CD8-positive, alpha-beta memory T cell (primary cell): ENCODE measurements at regions not wholly inside any gene's neighbourhood (a gene's known extent, or its start where the extent isn't known, plus 50 kb on each side); places are given as distances from the start of the nearest gene placed in this dataset.

ENCODE experiments used
- CTCF ChIA-PET: fragments of 350-600 bp; sonication (Branson Sonifier 250); formaldehyde crosslinking; loops from one replicate; lab custom pipeline; 2021; ENCODE audit warnings: antibody characterized with exemption; lab: Charles Lee
- POLR2A ChIA-PET: fragments of 350-600 bp; sonication (Branson Sonifier 250); formaldehyde crosslinking; loops from one replicate; lab custom pipeline; 2021; ENCODE audit warnings: antibody characterized with exemption; lab: Charles Lee
- DNase-seq, 5 donors: peaks; one replicate each; pipeline versions ENCODE4 v3.0.0 to v3.0.0-alpha.2; 2020 to 2022; ENCODE audit warnings: mixed read lengths in 1 of 5
- H3K27ac ChIP-seq: one replicate; pipeline ENCODE4 v1.7.0; 2013; ENCODE audit warnings: low read depth, mild to moderate bottlenecking, low read length, moderate library complexity
- H3K27me3 ChIP-seq: 2 replicates; pipeline ENCODE4 v1.7.0; 2013; ENCODE audit warnings: low read length, mild to moderate bottlenecking; ENCODE audit not compliant: insufficient read depth, poor library complexity, severe bottlenecking
- H3K36me3 ChIP-seq: 2 replicates; pipeline ENCODE4 v1.7.0; 2013; ENCODE audit warnings: mild to moderate bottlenecking, low read length, moderate library complexity; ENCODE audit not compliant: insufficient read depth
- H3K4me1 ChIP-seq: 2 replicates; pipeline ENCODE4 v1.7.0; 2013; ENCODE audit warnings: mild to moderate bottlenecking, low read length, moderate library complexity; ENCODE audit not compliant: insufficient read depth
- H3K4me3 ChIP-seq: 2 replicates; pipeline ENCODE4 v1.7.0; 2013; ENCODE audit warnings: mild to moderate bottlenecking, low read length
- H3K9me3 ChIP-seq: 2 replicates; pipeline ENCODE4 v1.7.0; 2013; ENCODE audit warnings: mild to moderate bottlenecking, low read length
- H3K27ac Mint-ChIP-seq, 8 donors: one replicate each; pipeline ENCODE4 v1.8.0; 2020 to 2021; ENCODE audit warnings: mixed read lengths in 8 of 8, mild to moderate bottlenecking in 6 of 8, inconsistent platforms in 3 of 8, moderate library complexity in 3 of 8
- H3K27me3 Mint-ChIP-seq, 2 donors: one replicate each; pipeline ENCODE4 v1.8.0; 2020 to 2021; ENCODE audit warnings: mixed read lengths in 2 of 2, mild to moderate bottlenecking in 1 of 2, moderate library complexity in 1 of 2
- H3K36me3 Mint-ChIP-seq, 3 donors: one replicate each; pipeline ENCODE4 v1.8.0; 2020 to 2021; ENCODE audit warnings: mixed read lengths in 3 of 3, inconsistent platforms in 1 of 3, mild to moderate bottlenecking in 1 of 3
- H3K4me1 Mint-ChIP-seq, 3 donors: one replicate each; pipeline ENCODE4 v1.8.0; 2020 to 2021; ENCODE audit warnings: mixed read lengths in 3 of 3, inconsistent platforms in 1 of 3, mild to moderate bottlenecking in 1 of 3
- H3K4me3 Mint-ChIP-seq, 7 donors: one replicate each; pipeline ENCODE4 v1.8.0; 2020 to 2021; ENCODE audit warnings: mixed read lengths in 7 of 7, mild to moderate bottlenecking in 6 of 7, moderate library complexity in 4 of 7, inconsistent platforms in 2 of 7
- H3K9me3 Mint-ChIP-seq, 5 donors: one replicate each; pipeline ENCODE4 v1.8.0; 2020 to 2022; ENCODE audit warnings: mixed read lengths in 5 of 5, mild to moderate bottlenecking in 3 of 5, moderate library complexity in 2 of 5, inconsistent platforms in 1 of 5

DNA sequence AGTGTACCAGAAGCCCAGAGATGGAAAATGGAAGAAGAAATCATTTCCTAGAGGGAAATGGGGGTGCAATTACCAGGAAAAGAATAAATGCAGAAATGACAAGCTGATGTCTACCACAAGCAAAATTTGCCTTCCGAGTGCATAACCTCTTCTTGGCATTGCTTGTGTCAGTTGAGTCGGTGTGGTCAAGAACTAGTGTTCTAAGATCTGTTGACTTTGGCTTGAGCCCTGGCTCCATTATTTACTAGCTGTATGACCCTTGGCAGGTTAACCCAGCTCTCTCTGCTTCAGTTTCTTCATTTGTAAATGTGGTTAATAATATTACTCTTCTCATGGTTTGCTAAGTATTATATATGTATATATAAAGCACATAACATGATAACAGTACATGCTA, 273.0 kb upstream of the IRX5 start:
- ChIA-PET POLR2A (no interaction called here), CTCF (no interaction called here)
- H3K9me3 ChIP-seq, result no peaks in the 10 kb centered on the region
- Mint-ChIP-seq H3K27me3 (peaks cover 12 to 27% of the 10 kb centered on the region in 2 donors), H3K27ac (no peak overlapping the region), H3K4me3 (no peak overlapping the region), H3K9me3 (peaks cover 0 to 10% (median under 1%) of the 10 kb centered on the region in 5 donors), H3K36me3 (peaks cover 0 to 1% (median 0%) of the 10 kb centered on the region in 3 donors), H3K4me1 (peaks cover 0 to 9% (median 8%) of the 10 kb centered on the region in 3 donors)
- no peaks in the 10 kb centered on the region for H3K4me1 ChIP-seq
- no peaks in the 10 kb centered on the region for H3K27me3 ChIP-seq
- no peaks in the 10 kb centered on the region for H3K36me3 ChIP-seq
- H3K27ac ChIP-seq, result no peak overlapping the region
- H3K4me3 ChIP-seq, result no peak overlapping the region
- DNase-seq, result no peak

DNA sequence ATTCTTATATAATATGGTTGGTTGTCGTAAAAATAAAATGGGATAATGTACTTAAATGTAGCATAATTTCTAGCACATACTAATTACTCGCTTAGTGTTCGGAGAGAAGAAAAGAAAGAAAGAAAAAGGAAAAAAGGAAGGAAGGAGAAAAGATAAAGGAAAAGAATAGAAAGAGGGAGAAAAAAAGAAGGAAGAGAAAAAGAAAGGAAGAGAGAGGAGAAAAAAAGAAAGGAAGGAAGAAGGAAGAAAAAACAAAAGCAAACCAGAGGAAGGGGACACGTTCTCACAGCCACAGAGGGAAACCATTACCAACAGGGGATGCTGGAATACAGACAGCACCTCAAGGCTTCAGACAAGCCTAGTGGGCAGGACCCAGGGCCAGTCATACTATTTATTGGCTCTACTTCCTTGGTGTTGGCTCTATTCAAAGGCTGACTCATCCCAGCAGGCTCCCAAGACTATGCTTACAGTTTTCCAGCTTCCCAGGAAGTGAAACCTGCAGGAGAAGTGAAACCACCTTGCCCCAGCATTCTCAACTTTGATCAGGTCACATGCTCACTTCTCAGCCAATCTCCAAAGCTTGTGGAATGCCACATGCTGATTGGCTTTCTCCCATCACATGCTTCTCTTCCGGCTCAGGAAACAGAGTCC, 273.5 kb upstream of the IRX5 start:
- no peaks in the 10 kb centered on the region for H3K27me3 ChIP-seq
- ChIA-PET CTCF (no interaction called here), POLR2A (no interaction called here)
- H3K9me3 ChIP-seq, result no peaks in the 10 kb centered on the region
- H3K4me3 ChIP-seq, result no peak overlapping the region
- Mint-ChIP-seq H3K27ac (no peak overlapping the region), H3K9me3 (peaks cover 0 to 10% (median 0%) of the 10 kb centered on the region in 5 donors), H3K4me1 (peaks cover 0 to 9% (median 8%) of the 10 kb centered on the region in 3 donors), H3K4me3 (no peak overlapping the region), H3K36me3 (peaks cover 0 to 1% (median 0%) of the 10 kb centered on the region in 3 donors), H3K27me3 (peaks cover 12 to 27% of the 10 kb centered on the region in 2 donors)
- H3K4me1 ChIP-seq, result no peaks in the 10 kb centered on the region
- no peak for DNase-seq
- no peaks in the 10 kb centered on the region for H3K36me3 ChIP-seq
- H3K27ac ChIP-seq, result no peak overlapping the region

DNA sequence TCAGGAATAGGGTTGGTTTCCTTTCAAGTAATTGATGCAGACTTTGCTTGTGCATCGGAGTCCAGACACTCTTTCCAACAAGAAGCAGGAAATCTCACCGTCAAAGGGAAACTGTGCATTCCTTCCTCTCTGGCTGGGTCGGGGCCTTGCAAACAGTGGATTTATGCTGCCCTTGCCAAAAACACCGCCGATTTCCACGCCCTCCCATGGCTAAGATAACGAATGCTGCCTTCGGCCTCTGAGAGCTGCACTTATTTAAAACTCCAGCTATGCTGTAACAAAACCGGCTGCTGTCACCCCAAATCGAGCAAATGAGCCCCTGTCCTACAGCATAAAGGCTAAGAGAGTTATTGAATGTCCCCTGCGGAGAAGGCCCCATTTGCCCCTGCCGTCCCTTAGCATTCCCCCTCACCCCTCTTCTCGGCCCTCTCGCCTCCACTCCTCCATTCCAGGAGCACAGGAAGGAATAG, 275.5 kb upstream of the IRX5 start:
- Mint-ChIP-seq H3K36me3 (peaks cover 0 to 1% (median 0%) of the 10 kb centered on the region in 3 donors), H3K9me3 (peaks cover 0 to 8% (median 0%) of the 10 kb centered on the region in 5 donors), H3K27ac (no peak overlapping the region), H3K27me3 (peaks cover 8 to 27% of the 10 kb centered on the region in 2 donors), H3K4me1 (peaks cover 0 to 9% (median 8%) of the 10 kb centered on the region in 3 donors), H3K4me3 (no peak overlapping the region)
- H3K36me3 ChIP-seq, result no peaks in the 10 kb centered on the region
- DNase-seq, result no peak
- H3K4me3 ChIP-seq, result no peak overlapping the region
- no peaks in the 10 kb centered on the region for H3K27me3 ChIP-seq
- H3K27ac ChIP-seq, result no peak overlapping the region
- CTCF ChIA-PET, result no interaction called here
- no peaks in the 10 kb centered on the region for H3K4me1 ChIP-seq
- POLR2A ChIA-PET, result no interaction called here
- H3K9me3 ChIP-seq, result no peaks in the 10 kb centered on the region

DNA sequence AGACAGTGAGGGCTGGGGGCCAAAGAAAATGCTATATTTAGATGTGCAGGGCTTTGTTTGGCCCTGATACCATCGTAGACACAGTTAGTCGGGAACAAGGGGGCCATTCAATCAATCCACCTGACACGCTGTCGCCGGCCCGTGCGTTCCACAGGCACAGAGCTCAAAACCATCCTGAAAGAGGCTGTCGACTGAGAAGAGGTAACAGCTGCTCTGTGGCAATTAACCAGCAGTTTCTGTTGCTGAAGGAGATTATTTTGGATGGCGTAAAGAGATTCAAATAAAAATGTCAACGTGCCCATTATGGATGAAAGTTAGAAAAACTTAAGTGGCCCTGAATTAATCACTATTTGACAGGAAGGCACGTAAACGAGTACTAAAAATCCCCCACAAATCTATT, 276.2 kb upstream of the IRX5 start:
- Histone ChIP-seq H3K27me3 (no peaks in the 10 kb centered on the region), H3K27ac (no peak overlapping the region), H3K9me3 (no peaks in the 10 kb centered on the region), H3K4me3 (no peak overlapping the region), H3K4me1 (no peaks in the 10 kb centered on the region), H3K36me3 (no peaks in the 10 kb centered on the region)
- H3K36me3 Mint-ChIP-seq, result peaks cover 0 to 1% (median 0%) of the 10 kb centered on the region in 3 donors
- H3K4me1 Mint-ChIP-seq, result peaks cover 0 to 9% (median 8%) of the 10 kb centered on the region in 3 donors
- no peak overlapping the region for H3K4me3 Mint-ChIP-seq
- ChIA-PET POLR2A (no interaction called here), CTCF (no interaction called here)
- peaks cover 8 to 27% of the 10 kb centered on the region in 2 donors for H3K27me3 Mint-ChIP-seq
- H3K9me3 Mint-ChIP-seq, result peaks cover 0 to 8% (median 0%) of the 10 kb centered on the region in 5 donors
- no peak overlapping the region for H3K27ac Mint-ChIP-seq
- DNase-seq, result no peak

DNA sequence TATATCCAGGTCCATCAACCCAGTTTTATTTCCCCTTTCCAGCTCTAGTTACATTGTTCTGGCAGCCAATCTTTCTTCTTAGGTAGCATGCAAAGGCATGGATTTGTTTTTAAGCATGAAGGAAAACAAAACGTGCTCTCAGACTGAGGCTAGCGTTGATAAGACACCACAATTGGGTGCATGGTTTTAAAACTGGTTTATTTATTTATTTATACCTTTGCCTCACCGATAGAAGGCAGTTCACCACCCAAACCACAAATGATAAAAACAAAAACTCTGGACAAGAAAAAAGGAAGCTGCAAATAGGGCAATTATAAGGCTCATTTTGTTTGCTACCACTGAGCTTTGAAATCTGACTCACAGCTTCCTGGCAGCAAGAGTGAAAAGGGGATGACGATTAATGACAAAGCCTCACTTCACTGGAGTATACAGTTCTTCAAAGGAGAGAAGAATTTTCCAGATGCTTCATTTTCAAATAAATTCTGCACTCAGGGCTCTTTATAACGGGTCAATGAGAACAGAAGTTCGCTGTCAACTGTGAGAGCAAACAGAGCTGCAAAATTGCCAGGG, 278.4 kb upstream of the IRX5 start:
- Mint-ChIP-seq H3K27ac (no peak overlapping the region), H3K27me3 (peaks cover 6 to 27% of the 10 kb centered on the region in 2 donors), H3K36me3 (peaks cover 0 to 1% (median 0%) of the 10 kb centered on the region in 3 donors), H3K4me3 (no peak overlapping the region), H3K9me3 (peaks cover 0 to 4% (median 0%) of the 10 kb centered on the region in 5 donors), H3K4me1 (peaks cover 0 to 9% (median 8%) of the 10 kb centered on the region in 3 donors)
- CTCF ChIA-PET, result no interaction called here
- Histone ChIP-seq H3K36me3 (no peaks in the 10 kb centered on the region), H3K27me3 (no peaks in the 10 kb centered on the region), H3K9me3 (no peaks in the 10 kb centered on the region), H3K27ac (no peak overlapping the region), H3K4me3 (no peak overlapping the region), H3K4me1 (no peaks in the 10 kb centered on the region)
- DNase-seq, result no peak
- POLR2A ChIA-PET, result no interaction called here

DNA sequence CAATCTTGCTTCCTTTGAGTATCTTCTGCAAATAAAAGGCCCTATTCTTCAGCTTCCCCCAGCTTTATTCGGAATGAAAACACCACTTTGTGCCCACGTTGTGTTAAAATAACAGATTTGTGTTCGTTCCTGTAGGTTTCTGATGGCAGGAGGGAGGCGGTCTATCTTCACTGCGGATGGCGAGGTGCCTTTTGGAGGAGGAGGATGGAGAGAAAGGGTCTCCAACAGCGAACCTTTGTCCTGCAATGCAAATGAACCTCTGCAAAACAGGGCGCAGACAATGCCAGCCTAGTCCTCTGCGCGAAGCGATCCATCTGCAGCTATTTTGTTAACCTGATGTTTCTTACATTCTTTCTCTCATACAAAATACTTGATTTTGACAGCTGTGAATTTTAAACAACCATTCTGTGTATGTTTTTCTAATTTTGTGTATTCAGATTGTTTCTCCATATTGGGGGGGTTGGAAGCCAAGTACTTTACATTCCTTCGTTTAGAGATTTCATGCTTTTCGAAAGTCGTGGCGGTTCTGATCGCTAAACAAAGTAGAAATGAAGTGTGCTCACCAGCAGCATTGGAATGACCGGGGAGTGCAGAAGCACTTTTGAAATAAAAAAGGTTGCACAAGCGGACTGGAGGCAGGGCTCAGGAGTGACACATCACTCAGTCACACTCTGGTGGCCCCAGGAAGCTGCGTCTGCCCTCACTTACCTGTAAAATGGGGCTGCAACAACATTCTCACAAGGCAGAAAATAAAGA, 279.0 kb upstream of the IRX5 start:
- no peak overlapping the region for H3K27ac Mint-ChIP-seq
- no peak for DNase-seq
- POLR2A ChIA-PET, result no interaction called here
- CTCF ChIA-PET, result no interaction called here
- Histone ChIP-seq H3K36me3 (no peaks in the 10 kb centered on the region), H3K4me1 (no peaks in the 10 kb centered on the region), H3K27ac (no peak overlapping the region), H3K4me3 (no peak overlapping the region), H3K9me3 (no peaks in the 10 kb centered on the region), H3K27me3 (no peaks in the 10 kb centered on the region)
- H3K9me3 Mint-ChIP-seq, result peaks cover 0 to 2% (median 0%) of the 10 kb centered on the region in 5 donors
- H3K27me3 Mint-ChIP-seq, result peaks cover 0 to 22% of the 10 kb centered on the region in 2 donors
- H3K4me3 Mint-ChIP-seq, result no peak overlapping the region
- peaks cover 0 to 9% (median 8%) of the 10 kb centered on the region in 3 donors for H3K4me1 Mint-ChIP-seq
- peaks cover 0 to 1% (median 0%) of the 10 kb centered on the region in 3 donors for H3K36me3 Mint-ChIP-seq

DNA sequence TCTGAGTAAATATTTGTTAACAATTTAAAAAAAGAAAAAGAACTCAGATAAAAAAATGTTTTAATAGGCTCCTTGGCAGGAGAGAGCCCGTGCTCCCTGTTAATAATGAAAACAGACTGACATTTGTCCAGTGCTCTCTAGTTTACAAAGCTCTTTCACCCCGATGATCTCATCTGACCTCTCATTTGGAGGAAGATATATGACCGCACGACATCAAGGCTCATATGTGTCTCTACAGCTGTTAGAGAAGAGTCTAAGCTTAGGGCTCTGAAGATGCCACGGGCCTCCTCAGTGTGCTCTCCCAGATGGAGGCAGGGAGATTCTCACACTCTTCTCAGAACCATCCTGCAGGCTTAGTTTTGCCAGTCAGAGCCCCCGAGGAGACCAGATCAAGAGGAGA, 280.8 kb upstream of the IRX5 start:
- Histone ChIP-seq H3K27ac (no peak overlapping the region), H3K4me1 (no peaks in the 10 kb centered on the region), H3K4me3 (no peak overlapping the region), H3K36me3 (no peaks in the 10 kb centered on the region), H3K9me3 (no peaks in the 10 kb centered on the region), H3K27me3 (no peaks in the 10 kb centered on the region)
- ChIA-PET CTCF (no interaction called here), POLR2A (no interaction called here)
- no peak overlapping the region for H3K27ac Mint-ChIP-seq
- H3K4me3 Mint-ChIP-seq, result no peak overlapping the region
- H3K4me1 Mint-ChIP-seq, result no peaks in the 10 kb centered on the region
- DNase-seq, result no peak
- peaks cover 0 to 1% (median 0%) of the 10 kb centered on the region in 3 donors for H3K36me3 Mint-ChIP-seq
- peaks cover 0 to 12% of the 10 kb centered on the region in 2 donors for H3K27me3 Mint-ChIP-seq
- H3K9me3 Mint-ChIP-seq, result peaks cover 0 to 2% (median 0%) of the 10 kb centered on the region in 5 donors

DNA sequence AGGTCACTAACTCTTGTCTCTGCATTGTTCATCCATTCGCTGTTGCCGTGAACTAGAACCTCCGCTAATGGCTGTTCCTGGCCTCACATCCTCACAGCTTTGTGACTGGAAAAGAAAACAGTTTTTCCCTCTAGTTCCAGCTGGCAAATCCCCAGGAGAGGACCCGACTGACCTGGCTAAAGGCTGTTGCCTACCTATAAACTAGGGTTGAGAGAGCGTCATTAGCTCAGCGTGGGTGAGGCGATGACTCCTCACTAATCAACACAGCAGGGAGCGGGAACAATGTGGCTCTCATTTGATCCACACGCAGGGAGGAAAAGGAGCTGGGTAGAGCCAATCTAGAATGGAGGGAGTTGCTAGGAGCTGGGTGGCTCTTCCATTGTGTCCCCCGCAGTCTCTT, 282.1 kb upstream of the IRX5 start:
- Mint-ChIP-seq H3K4me1 (no peaks in the 10 kb centered on the region), H3K27me3 (peaks cover 0 to 3% of the 10 kb centered on the region in 2 donors), H3K9me3 (no peaks in the 10 kb centered on the region), H3K4me3 (no peak overlapping the region), H3K27ac (no peak overlapping the region), H3K36me3 (no peaks in the 10 kb centered on the region)
- DNase-seq, result no peak
- no peaks in the 10 kb centered on the region for H3K36me3 ChIP-seq
- H3K27ac ChIP-seq, result no peak overlapping the region
- H3K4me1 ChIP-seq, result no peaks in the 10 kb centered on the region
- no peaks in the 10 kb centered on the region for H3K27me3 ChIP-seq
- H3K4me3 ChIP-seq, result no peak overlapping the region
- ChIA-PET CTCF (no interaction called here), POLR2A (no interaction called here)
- no peaks in the 10 kb centered on the region for H3K9me3 ChIP-seq
